Osteoblast (primary cell): ENCODE measurements at regions not wholly inside any gene's neighbourhood (a gene's known extent, or its start where the extent isn't known, plus 50 kb on each side); places are given as distances from the start of the nearest gene placed in this dataset.

ENCODE experiments used
- DNase-seq: peaks from one replicate; pipeline ENCODE4 v3.0.0; 2011; ENCODE audit warnings: low spot score, mixed read lengths; ENCODE audit not compliant: insufficient read length; ENCODE audit errors: missing footprints
- H2AFZ ChIP-seq: 2 replicates; pipeline ENCODE4 v1.6.0; 2011; ENCODE audit warnings: mild to moderate bottlenecking, low read length
- H3K27ac ChIP-seq: 2 replicates; pipeline ENCODE4 v1.5.1; 2011; ENCODE audit warnings: mild to moderate bottlenecking, low read depth, low read length, moderate library complexity
- H3K27me3 ChIP-seq: 2 replicates; pipeline ENCODE4 v1.6.0; 2012; ENCODE audit warnings: mild to moderate bottlenecking, control low read depth, inconsistent platforms, low read length, moderate library complexity; ENCODE audit not compliant: insufficient read depth
- H3K36me3 ChIP-seq: 2 replicates; pipeline ENCODE4 v1.5.1; 2011; ENCODE audit warnings: mild to moderate bottlenecking, low read length, control low read depth, moderate library complexity; ENCODE audit not compliant: insufficient read depth
- H3K4me1 ChIP-seq: 2 replicates; pipeline ENCODE4 v1.5.1; 2011; ENCODE audit warnings: mild to moderate bottlenecking, low read length, control low read depth, moderate library complexity; ENCODE audit not compliant: insufficient read depth
- H3K4me2 ChIP-seq: 2 replicates; pipeline ENCODE4 v1.6.0; 2011; ENCODE audit warnings: mild to moderate bottlenecking, low read length; ENCODE audit not compliant: insufficient read depth
- H3K4me3 ChIP-seq: fragments of 200-600 bp; sonication (generic); 3 replicates; pipeline ENCODE4 v1.5.1; 2012; ENCODE audit warnings: mild to moderate bottlenecking, low read length, inconsistent platforms; ENCODE audit not compliant: insufficient read depth
- H3K79me2 ChIP-seq: 2 replicates; pipeline ENCODE4 v1.6.0; 2012; ENCODE audit warnings: mild to moderate bottlenecking, low read length, control low read depth, inconsistent platforms; ENCODE audit not compliant: insufficient read depth
- H3K9me3 ChIP-seq: 2 replicates; pipeline ENCODE4 v1.5.1; 2011; ENCODE audit warnings: low read depth, low read length, control low read depth
- H4K20me1 ChIP-seq: 2 replicates; pipeline ENCODE4 v1.6.0; 2012; ENCODE audit warnings: mild to moderate bottlenecking, low read length, control low read depth; ENCODE audit not compliant: insufficient read depth
- CTCF ChIP-seq: IDR thresholded peaks from 2 replicates; pipeline ENCODE4 v1.5.1; 2011; ENCODE audit warnings: mild to moderate bottlenecking, low read depth, low read length, moderate library complexity; ENCODE audit errors: extremely low read depth

- Histone ChIP-seq H3K36me3 (no peaks in the 10 kb centered on the region), H3K27me3 (no peaks in the 10 kb centered on the region), H2AFZ (no peak overlapping the region), H3K79me2 (no peaks in the 10 kb centered on the region), H3K27ac (no peak overlapping the region), H3K4me2 (no peak overlapping the region), H3K4me1 (peaks cover 5% of the 10 kb centered on the region), H4K20me1 (no peaks in the 10 kb centered on the region), H3K9me3 (no peaks in the 10 kb centered on the region), H3K4me3 (no peak overlapping the region)
- DNase-seq, result no peak
- no peak for TF ChIP-seq CTCF
These were observed 129.1 kb upstream of the LPAR1 start for GRCh38 chr9:111167341-111167740.

GRCh38 chr9:111163716-111164389 lies 125.6 kb upstream of the LPAR1 start:
- H3K4me3 ChIP-seq, result no peak overlapping the region
- peak overlapping the region; percentile 25 for H2AFZ ChIP-seq
- H3K36me3 ChIP-seq, result no peaks in the 10 kb centered on the region
- no peaks in the 10 kb centered on the region for H3K79me2 ChIP-seq
- TF ChIP-seq CTCF, result no peak
- no peaks in the 10 kb centered on the region for H3K9me3 ChIP-seq
- no peak for DNase-seq
- peaks cover 15% of the 10 kb centered on the region for H3K4me1 ChIP-seq
- peak overlapping the region; percentile 13 for H3K4me2 ChIP-seq
- H3K27ac ChIP-seq, result no peak overlapping the region
- no peaks in the 10 kb centered on the region for H4K20me1 ChIP-seq
- H3K27me3 ChIP-seq, result no peaks in the 10 kb centered on the region

- Histone ChIP-seq H3K4me1 (peaks cover 15% of the 10 kb centered on the region), H3K27me3 (no peaks in the 10 kb centered on the region), H4K20me1 (no peaks in the 10 kb centered on the region), H3K36me3 (no peaks in the 10 kb centered on the region), H3K79me2 (no peaks in the 10 kb centered on the region), H3K9me3 (no peaks in the 10 kb centered on the region), H2AFZ (no peak overlapping the region), H3K27ac (no peak overlapping the region), H3K4me2 (no peak overlapping the region), H3K4me3 (no peak overlapping the region)
- no peak for DNase-seq
- no peak for TF ChIP-seq CTCF
These were observed 123.8 kb upstream of the LPAR1 start for GRCh38 chr9:111162026-111162425.

GRCh38 chr9:111161015-111161415 lies 122.7 kb upstream of the LPAR1 start:
- H3K4me2 ChIP-seq, result peak overlapping the region; percentile 31
- no peaks in the 10 kb centered on the region for H4K20me1 ChIP-seq
- DNase-seq, result no peak
- H3K4me3 ChIP-seq, result no peak overlapping the region
- no peaks in the 10 kb centered on the region for H3K9me3 ChIP-seq
- H3K27me3 ChIP-seq, result no peaks in the 10 kb centered on the region
- no peaks in the 10 kb centered on the region for H3K36me3 ChIP-seq
- H2AFZ ChIP-seq, result peak overlapping the region; percentile 33
- peak overlapping the region; percentile 46 for H3K27ac ChIP-seq
- H3K4me1 ChIP-seq, result peaks cover 15% of the 10 kb centered on the region
- no peak for TF ChIP-seq CTCF
- no peaks in the 10 kb centered on the region for H3K79me2 ChIP-seq
